Heart left ventricle (tissue), 16 donors: ENCODE measurements at regions not wholly inside any gene's neighbourhood (a gene's known extent, or its start where the extent isn't known, plus 50 kb on each side); places are given as distances from the start of the nearest gene placed in this dataset.

ENCODE experiments used
- ATAC-seq, 4 donors: fragments of 200-7000 bp; cut with Tn5 transposase; one replicate each; pipeline ENCODE4 v1.9.1; 2020 to 2022; ENCODE audit warnings: moderate library complexity in 4 of 4, mild to moderate bottlenecking in 3 of 4, moderate number of reproducible peaks in 1 of 4
- DNase-seq, 5 donors: peaks; one replicate each; pipeline ENCODE4 v3.0.0-alpha.2; 2020
- H3K27ac ChIP-seq, 12 donors: fragments of 200-600 bp; sonication (generic) in 4 of 12; one replicate each; pipeline versions ENCODE4 v1.5.0 to v1.8.0; 2016 to 2022; ENCODE audit warnings: mild to moderate bottlenecking in 2 of 12
- H3K27me3 ChIP-seq, 9 donors: fragments of 200-600 bp; sonication (generic) in 2 of 9; one replicate each; pipeline versions ENCODE4 v1.5.1 to v1.8.0; 2016 to 2022; ENCODE audit warnings: mild to moderate bottlenecking in 3 of 9
- H3K36me3 ChIP-seq, 9 donors: fragments of 200-600 bp; sonication (generic) in 2 of 9; one replicate each; pipeline versions ENCODE4 v1.5.0 to v1.8.0; 2018 to 2022; ENCODE audit warnings: mild to moderate bottlenecking in 2 of 9
- H3K4me1 ChIP-seq, 12 donors: fragments of 200-600 bp; sonication (generic) in 4 of 12; one replicate each; pipeline versions ENCODE4 v1.5.0 to v1.8.0; 2016 to 2022; ENCODE audit warnings: mild to moderate bottlenecking in 3 of 12
- H3K4me3 ChIP-seq, 12 donors: fragments of 200-600 bp; sonication (generic) in 4 of 12; one replicate each; pipeline versions ENCODE4 v1.5.0 to v1.8.0; 2017 to 2022; ENCODE audit warnings: mild to moderate bottlenecking in 9 of 12, moderate library complexity in 4 of 12
- H3K9me3 ChIP-seq, 12 donors: fragments of 200-600 bp; sonication (generic) in 4 of 12; one replicate each; pipeline versions ENCODE4 v1.5.0 to v1.8.0; 2016 to 2022; ENCODE audit warnings: mild to moderate bottlenecking in 1 of 12
- CTCF ChIP-seq, 12 donors: fragments of 200-600 bp; sonication (generic) in 4 of 12; IDR thresholded peaks; one replicate each; pipeline versions ENCODE4 v1.5.0 to v1.8.0; 2018 to 2022; ENCODE audit warnings: antibody characterized with exemption in 12 of 12, mild to moderate bottlenecking in 5 of 12
- POLR2A ChIP-seq, 2 donors: fragments of 450-650 bp; IDR thresholded peaks; one replicate each; pipeline ENCODE4 v1.6.1; 2017; ENCODE audit warnings: antibody characterized with exemption in 2 of 2, mild to moderate bottlenecking in 2 of 2, moderate library complexity in 2 of 2
- WGBS, 4 donors: extraction: QIAGEN DNeasy Blood & Tissue Kit in 2 of 4; methylation state at CpG; one replicate each; pipeline versions ENCODE4 v1.1.5 to v1.1.7; 2013 to 2018; 5-methylcytosine and 5-hydroxymethylcytosine counted together
- intact Hi-C, 10 donors: fragments of 100-400 bp; cut with DNase I; formaldehyde crosslinking; loops; one replicate each; pipeline versions ENCODE4 v1.11.1 to v1.14.2; 2022
- donor health status: ischemic (EF 13 %, LVEDD 7.1; RV severe dilation, severe dysfunction).
- donor health status: healthy with polysubstance abuse.
- donor health status: DM: no; HTN: yes; CAD: no.
- donor health status: DM: no; HTN: no; CAD: no.
- donor health status: ischemic (EF 25% LVEDD 6.9; RV normal size, moderate dysfunction).
- donor health status: ischemic (EF 25% LVEDD 5.7; RV mildly dilated, moderate dysfunction).
- donor health status: healthy.
- donor health status: DM: yes; HTN: yes; CAD: no.
- donor health status: ischemic (EF 35%, LVEDD 5.7; RV mildly dilated, moderate dysfunction).
- donor health status: nonischemic (EF 11% LVEDD 7.7; RV severe dilation, severe dysfunction).
- donor health status: DM: yes; HTN: yes; CAD: no.
- donor health status: PGD.
- donor health status: ischemic (EF 29% LVEDD 5.4; RV normal size, mild dysfunction).
- donor health status: nonischemic (EF 23%, LVEDD 6.1; RV moderate dilation, normal function).

- TF ChIP-seq POLR2A (IDR thresholded peaks at IDR 0.05) (no peak), CTCF (IDR thresholded peaks at IDR 0.05) (no peak)
- H3K9me3 ChIP-seq, result no peaks in the 10 kb centered on the region
- DNase-seq, result peak in 2 of 5 donors; percentile 16 to 31
- no peak overlapping the region for H3K4me3 ChIP-seq
- no peaks in the 10 kb centered on the region for H3K36me3 ChIP-seq
- intact Hi-C loops, result no loop called here
- peaks cover 0 to 10% (median 0%) of the 10 kb centered on the region in 12 donors for H3K4me1 ChIP-seq
- no peaks in the 10 kb centered on the region for H3K27me3 ChIP-seq
- 28 to 52% (median 33%) methylated on average over 9 of the region's 9 CpGs for WGBS, 4 donors
- peak in 1 of 4 donors; percentile 77 for ATAC-seq
- peak overlapping the region in 2 of 12 donors; percentile 0 to 8 for H3K27ac ChIP-seq
Measured at GRCh38 chr9:108517651-108518365, 338.0 kb downstream of the ACTL7B start.

GRCh38 chr9:108516391-108516790 lies 339.4 kb downstream of the ACTL7B start:
- no peak for DNase-seq
- no peaks in the 10 kb centered on the region for H3K27me3 ChIP-seq
- no peak overlapping the region for H3K27ac ChIP-seq
- H3K36me3 ChIP-seq, result no peaks in the 10 kb centered on the region
- TF ChIP-seq CTCF (IDR thresholded peaks at IDR 0.05), result no peak
- no peak for TF ChIP-seq POLR2A (IDR thresholded peaks at IDR 0.05)
- no peak overlapping the region for H3K4me3 ChIP-seq
- 79 to 87% (median 81%) methylated on average over 4 of the region's 4 CpGs for WGBS, 4 donors
- H3K9me3 ChIP-seq, result no peaks in the 10 kb centered on the region
- ATAC-seq, result no peak
- peaks cover 0 to 10% (median 0%) of the 10 kb centered on the region in 12 donors for H3K4me1 ChIP-seq
- intact Hi-C loops, result no loop called here

GRCh38 chr9:108515856-108516255 lies 339.9 kb downstream of the ACTL7B start:
- WGBS, 4 donors, result 91 to 97% (median 96%) methylated on average over 2 of the region's 2 CpGs
- H3K9me3 ChIP-seq, result no peaks in the 10 kb centered on the region
- DNase-seq (no peak), ATAC-seq (peak in 1 of 4 donors; percentile 54)
- intact Hi-C loops, result no loop called here
- no peaks in the 10 kb centered on the region for H3K36me3 ChIP-seq
- no peaks in the 10 kb centered on the region for H3K27me3 ChIP-seq
- H3K4me1 ChIP-seq, result peaks cover 0 to 10% (median 0%) of the 10 kb centered on the region in 12 donors
- no peak overlapping the region for H3K4me3 ChIP-seq
- TF ChIP-seq POLR2A (IDR thresholded peaks at IDR 0.05) (no peak), CTCF (IDR thresholded peaks at IDR 0.05) (peak in 3 of 12 donors; percentile 6 to 20 (median 12))
- no peak overlapping the region for H3K27ac ChIP-seq

- H3K4me1 ChIP-seq, result peaks cover 0 to 6% (median 0%) of the 10 kb centered on the region in 12 donors
- H3K27ac ChIP-seq, result no peak overlapping the region
- ATAC-seq (peak in 3 of 4 donors; percentile 54 to 78 (median 69)), DNase-seq (no peak)
- 57 to 66% (median 60%) methylated on average over 5 of the region's 5 CpGs for WGBS, 4 donors
- H3K36me3 ChIP-seq, result no peaks in the 10 kb centered on the region
- TF ChIP-seq POLR2A (IDR thresholded peaks at IDR 0.05) (no peak), CTCF (IDR thresholded peaks at IDR 0.05) (peak in 1 of 12 donors; percentile 16)
- intact Hi-C loops, result no loop called here
- H3K4me3 ChIP-seq, result no peak overlapping the region
- H3K9me3 ChIP-seq, result peaks cover 0 to 4% (median 0%) of the 10 kb centered on the region in 12 donors
- no peaks in the 10 kb centered on the region for H3K27me3 ChIP-seq
Measured at GRCh38 chr9:108512426-108513173, 343.2 kb downstream of the ACTL7B start.
